Kidney tubule cell (primary cell): ENCODE measurements at regions not wholly inside any gene's neighbourhood (a gene's known extent, or its start where the extent isn't known, plus 50 kb on each side); places are given as distances from the start of the nearest gene placed in this dataset.
A peak's percentile ranks its signal among the peaks of the same experiment; 100 is the strongest.
"Not testable (repeated sequence)": the region's sequence is repeated elsewhere in the genome, so short reads cannot be mapped to it uniquely, and the experiment has no call there.

Source experiments
- DNase-seq: peaks from one replicate; pipeline ENCODE4 v3.0.0-alpha.2; 2018; ENCODE audit warnings: low spot score

GRCh38 chr1:173342736-173343135, 134.4 kb upstream of the PRDX6 start:
- DNase-seq: no peak

- DNase-seq: no peak
These were observed 132.9 kb upstream of the PRDX6 start for GRCh38 chr1:173344034-173344743.

- peak; percentile 23 for DNase-seq
These were observed 129.8 kb upstream of the PRDX6 start for GRCh38 chr1:173347282-173347818.

GRCh38 chr1:173352635-173353034, 124.5 kb upstream of the PRDX6 start:
- not testable (repeated sequence) for DNase-seq

DNA sequence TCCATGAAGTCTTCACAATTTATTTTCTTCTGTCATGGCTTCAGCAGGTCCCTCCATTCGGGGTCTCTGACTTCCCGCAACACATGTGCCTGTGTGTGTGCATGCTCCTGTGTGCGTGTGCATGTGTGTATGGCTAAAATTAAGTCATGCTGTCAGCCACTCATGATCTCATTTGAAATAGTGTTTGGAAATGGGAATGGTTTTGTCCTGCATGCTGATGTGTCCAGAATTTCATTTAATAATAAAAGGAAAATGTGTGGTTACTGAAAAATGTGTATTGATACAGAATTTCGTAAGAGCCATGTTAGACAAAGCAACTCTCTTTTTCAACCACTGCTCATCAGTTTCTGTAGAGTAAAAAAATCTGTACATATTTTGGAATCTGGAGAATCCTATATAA, 123.8 kb upstream of the PRDX6 start:
- no peak for DNase-seq

DNA sequence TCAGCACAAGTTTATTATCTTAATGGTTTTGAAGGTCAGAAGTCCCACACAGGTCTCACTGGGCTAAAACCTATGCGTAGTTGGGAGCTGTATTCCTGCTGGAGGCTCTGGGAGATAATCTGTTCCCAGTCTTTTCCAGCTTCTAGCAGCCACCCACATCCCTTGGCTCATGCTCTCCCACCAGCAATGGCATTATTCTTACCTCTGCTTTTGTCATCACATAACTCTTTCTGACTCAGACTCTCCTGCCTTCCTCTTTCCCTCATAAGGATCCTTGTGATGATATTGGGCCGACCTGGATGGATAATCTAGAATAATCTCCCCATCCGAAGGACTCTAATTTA, 122.2 kb upstream of the PRDX6 start:
- DNase-seq: no peak

GRCh38 chr1:173355281-173356031, 121.7 kb upstream of the PRDX6 start:
- no peak for DNase-seq

GRCh38 chr1:173356191-173356762, 120.9 kb upstream of the PRDX6 start:
- peak; percentile 4 for DNase-seq

DNA sequence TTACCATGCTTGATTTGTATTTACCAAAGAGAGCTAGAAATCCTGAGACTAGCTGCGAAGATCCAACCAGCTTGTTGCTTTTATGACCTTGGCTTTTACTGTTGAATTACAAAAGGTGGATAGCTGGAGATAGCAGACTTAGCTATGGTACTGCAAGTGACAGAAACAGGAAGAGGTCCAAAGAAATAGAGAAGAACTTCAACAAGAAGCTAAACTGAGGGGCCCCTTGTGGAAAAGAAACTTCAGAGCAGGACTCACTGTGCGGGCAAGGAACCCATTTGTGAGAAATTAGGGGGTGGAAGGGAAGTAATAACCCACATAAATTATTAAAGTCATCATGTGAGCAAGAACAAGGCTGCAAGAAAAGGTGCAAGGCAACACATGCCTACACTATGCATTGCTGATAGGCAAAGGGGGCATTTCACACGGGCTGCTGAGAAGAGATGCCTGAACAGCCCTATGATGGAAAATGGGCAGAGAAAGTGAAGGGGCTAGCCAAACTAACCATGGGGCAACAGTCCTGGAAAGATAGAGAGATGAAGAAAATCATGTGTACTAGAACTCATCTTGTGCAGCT, 116.6 kb upstream of the PRDX6 start:
- no peak for DNase-seq

- DNase-seq: no peak
These were observed 114.6 kb upstream of the PRDX6 start for GRCh38 chr1:173362543-173362942.

DNA sequence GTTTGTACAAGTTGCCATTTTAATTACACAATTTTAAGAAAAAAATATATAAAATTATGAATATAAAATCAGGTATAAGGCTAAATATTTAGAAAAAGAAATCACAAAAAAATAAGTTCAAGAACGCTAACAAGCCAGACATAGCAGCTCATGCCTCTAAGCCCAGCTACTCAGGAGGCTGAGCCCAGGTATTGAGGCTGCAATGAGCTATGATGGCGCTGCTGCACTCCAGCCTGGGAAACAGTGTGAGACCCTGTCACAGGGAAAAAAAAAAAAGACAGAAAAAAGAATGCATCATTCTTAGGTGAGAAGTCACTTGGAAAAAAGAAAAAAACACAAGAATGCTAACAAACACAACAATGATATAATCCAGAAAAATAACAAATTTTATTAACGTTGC, 112.3 kb upstream of the PRDX6 start:
- DNase-seq: peak; percentile 13

GRCh38 chr1:173365341-173365740, 111.8 kb upstream of the PRDX6 start:
- peak; percentile 55 for DNase-seq

DNA sequence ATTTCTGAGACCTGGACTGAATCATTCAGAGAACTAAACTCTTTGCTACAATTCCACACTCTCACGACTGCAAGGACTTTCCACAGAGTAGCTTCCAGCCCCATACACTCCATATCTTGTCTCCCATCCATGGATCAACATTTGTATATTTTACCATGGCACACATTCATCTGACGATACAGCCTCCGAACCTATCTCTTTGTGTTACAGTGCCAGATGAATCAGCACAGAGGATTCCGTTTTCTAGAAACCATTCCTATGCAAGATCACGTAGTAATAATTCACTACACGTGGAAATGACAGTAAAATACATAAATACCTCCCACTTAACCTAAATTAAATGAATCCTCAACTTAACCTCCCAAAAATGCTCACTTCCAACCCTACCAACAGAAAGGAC, 110.0 kb upstream of the PRDX6 start:
- DNase-seq: no peak

DNA sequence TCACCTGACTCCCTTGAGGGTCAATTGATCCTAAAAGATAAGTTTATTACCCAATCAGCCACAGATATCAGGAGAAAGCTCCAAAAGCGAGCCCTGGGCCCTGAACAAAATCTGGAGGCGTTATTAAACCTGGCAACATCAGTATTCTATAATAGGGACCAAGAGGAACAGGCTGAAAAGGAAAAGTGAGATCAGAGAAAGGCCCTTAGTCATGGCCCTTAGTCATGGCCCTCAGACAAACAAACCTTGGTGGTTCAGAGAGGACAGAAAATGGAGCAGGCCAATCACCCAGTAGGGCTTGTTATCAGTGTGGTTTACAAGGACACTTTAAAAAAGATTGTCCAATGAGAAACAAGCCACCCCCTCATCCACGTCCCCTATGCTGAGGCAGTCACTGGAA, 106.5 kb upstream of the PRDX6 start:
- DNase-seq: not testable (repeated sequence)

- DNase-seq: not testable (repeated sequence)
These were observed 101.1 kb upstream of the PRDX6 start for GRCh38 chr1:173376065-173376464.

- DNase-seq: no peak
These were observed 99.9 kb upstream of the PRDX6 start for GRCh38 chr1:173377266-173377665.

DNA sequence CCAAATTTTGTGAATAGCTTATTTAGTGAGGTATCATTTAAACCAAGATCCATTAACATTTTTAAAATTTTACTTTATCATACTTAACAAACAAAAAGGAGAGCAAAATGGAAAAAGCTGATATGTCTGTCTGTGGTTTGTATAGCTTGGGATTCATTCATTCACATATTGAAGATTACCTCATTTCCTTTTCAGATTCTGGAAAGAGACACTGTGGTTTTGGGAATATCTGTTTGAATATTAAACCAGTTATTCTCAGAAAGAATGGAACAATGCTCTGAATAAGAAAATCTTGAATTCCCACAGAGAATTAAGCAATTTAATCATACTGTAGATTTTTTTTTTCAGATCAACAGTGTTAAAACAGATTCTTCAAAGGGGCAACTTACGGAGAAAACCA, 93.8 kb upstream of the PRDX6 start:
- peak; percentile 18 for DNase-seq

- no peak for DNase-seq
These were observed 88.8 kb upstream of the PRDX6 start for GRCh38 chr1:173388352-173388751.

DNA sequence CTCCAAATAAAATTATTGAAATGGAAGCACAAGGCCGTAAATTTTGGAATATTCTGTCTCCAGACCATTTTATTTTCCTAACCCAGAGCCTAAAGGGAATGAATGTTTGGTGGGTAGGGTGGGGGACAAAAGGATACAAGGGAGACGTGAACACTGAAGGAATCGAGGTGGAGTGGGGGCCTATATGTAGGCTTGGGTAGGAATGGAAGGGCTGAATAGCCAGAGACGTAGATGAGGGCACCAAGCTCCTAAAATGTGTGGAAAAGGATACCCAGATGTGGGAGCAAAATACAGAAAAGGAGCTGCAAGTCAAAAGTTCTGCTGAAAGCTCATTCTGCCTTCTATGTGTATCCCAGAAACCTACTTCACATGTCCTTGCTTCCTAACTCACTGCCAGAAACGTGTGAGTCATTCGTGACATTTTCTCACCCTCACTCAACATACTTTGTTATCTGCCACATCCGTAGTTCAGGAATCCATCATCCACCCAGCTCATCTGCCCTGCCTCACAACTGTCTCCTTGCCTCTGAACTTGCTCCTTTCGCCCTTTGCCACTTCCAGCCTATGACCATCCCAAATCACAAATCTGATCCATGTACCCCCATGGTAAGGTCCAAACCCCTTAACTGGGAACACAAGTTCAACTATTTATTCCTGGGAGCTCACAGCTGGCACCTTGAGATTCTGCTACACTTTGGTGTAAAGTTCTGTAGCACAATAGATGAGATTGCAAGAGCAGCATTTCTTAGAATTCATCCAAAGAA, 84.1 kb upstream of the PRDX6 start:
- DNase-seq: peak; percentile 68

DNA sequence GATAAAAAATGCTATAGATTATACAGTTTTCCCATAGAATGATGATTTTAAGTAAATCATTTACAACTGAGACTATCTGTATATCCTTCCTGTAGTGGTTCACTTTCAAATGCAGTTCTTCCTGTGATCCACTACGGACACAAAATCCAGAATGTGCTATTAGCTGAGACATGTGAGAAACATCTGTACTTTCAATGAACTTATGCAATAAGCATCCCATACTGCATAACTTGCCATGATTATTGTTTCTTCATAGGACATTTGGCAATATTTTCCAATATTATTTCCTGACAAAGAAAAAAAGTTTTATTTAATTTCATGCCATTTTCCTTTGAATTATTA, 83.5 kb upstream of the PRDX6 start:
- no peak for DNase-seq

DNA sequence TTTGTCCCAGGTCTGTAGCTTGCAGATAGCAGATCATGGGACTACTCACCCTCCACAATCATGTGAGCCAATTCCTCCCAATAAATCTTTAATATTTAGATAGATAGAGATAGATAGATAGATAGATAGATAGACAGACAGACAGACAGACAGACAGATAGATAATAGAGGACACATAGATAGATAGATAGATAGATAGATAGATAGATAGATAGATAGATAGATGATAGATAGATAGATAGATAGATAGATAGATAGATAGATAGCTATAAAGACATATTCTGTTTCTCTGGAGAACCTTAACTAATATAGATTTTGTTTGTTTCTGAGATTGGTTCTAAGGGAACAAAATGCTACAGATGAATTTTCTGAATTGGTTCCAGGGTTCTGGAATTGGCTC, 82.3 kb upstream of the PRDX6 start:
- DNase-seq: not testable (repeated sequence)

DNA sequence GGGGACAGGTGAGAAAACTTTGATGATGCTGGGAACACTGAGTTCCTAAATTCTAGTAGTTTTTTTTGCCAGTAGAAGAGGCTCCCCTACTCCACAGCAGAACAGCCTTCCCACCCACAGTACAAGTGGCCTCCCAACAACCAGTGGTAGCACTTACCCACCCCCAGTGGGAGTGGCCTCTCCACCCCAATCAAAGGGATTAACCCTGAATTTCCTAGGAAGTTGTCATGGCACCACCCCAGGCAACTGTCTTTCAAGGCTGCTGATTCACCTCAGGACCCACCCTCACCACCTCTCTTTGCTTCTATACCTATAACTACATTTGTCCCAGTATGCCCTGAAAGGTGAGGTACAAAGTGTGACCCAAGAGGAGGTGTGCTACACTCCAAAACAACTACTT, 81.4 kb upstream of the PRDX6 start:
- DNase-seq: no peak
